NCI-H748 treated with DMSO at 0.1 percent for 48 hours (cell line): ENCODE measurements at regions not wholly inside any gene's neighbourhood (a gene's known extent, or its start where the extent isn't known, plus 50 kb on each side); places are given as distances from the start of the nearest gene placed in this dataset.

Experiments
- DNase-seq: peaks from one replicate; lab custom pipeline; 2025; lab: John Stamatoyannopoulos, UW

GRCh38 chr14:53215101-53215500 is 62.0 kb upstream of the DDHD1 start:
- no peak for DNase-seq

- DNase-seq = no peak
These were observed 61.3 kb upstream of the DDHD1 start for GRCh38 chr14:53214384-53214783.

DNA sequence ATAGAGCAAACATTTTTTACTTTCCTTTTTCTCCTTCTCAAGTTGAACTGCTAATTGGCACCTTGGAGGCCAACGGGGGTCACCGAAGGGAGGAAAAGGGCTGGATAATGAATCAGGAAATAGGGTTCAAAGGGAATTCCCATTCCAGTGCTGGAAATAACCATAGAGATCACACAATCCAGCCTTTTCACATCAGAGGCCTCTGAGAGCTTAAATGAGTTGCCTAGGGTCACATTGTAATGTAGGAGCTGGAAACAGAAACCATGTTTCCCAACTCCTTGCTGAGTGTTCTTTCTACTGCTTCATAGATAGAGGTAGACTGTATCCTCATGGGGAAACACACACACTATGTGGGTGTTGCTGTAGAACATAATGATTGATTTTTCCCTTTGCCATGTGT is 60.6 kb upstream of the DDHD1 start:
- no peak for DNase-seq

GRCh38 chr14:53209370-53209769 is 56.2 kb upstream of the DDHD1 start:
- no peak for DNase-seq
